ENCODE measurements at regions not wholly inside any gene's neighbourhood (a gene's known extent, or its start where the extent isn't known, plus 50 kb on each side); places are given as distances from the start of the nearest gene placed in this dataset.

DNA sequence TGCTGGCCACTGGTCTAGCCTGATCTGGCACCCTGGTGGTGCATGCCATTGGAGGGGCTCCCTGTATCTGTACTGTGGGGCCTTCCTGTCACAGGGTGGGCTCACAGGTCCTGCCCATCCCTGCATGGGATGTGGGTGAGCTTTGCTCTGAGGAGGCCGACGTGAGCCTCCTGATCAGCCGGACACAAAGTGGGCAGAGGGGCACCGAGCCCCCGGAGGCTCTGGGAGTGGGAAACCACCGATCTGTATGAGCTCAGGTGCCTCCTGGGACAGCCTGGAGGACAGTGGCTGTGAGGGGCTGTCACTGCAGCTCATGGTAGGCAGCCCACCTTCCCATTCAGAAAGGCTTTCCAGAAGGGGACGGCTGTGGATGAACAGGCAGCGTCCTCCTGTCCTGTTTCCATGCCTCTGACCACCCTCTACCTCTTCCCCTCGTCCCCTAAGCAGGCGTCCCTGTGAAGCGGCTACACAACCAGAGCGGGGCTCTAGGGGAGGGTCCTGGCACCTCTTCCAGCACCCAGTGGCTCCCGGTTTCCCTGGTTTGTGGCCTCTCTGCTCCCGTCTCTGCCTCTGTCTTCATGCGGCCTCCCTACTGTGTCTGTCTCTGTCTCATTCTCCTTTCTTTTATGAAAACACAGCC is 112.5 kb upstream of the OTOS start:
- TF ChIP-seq, protein P1, sequence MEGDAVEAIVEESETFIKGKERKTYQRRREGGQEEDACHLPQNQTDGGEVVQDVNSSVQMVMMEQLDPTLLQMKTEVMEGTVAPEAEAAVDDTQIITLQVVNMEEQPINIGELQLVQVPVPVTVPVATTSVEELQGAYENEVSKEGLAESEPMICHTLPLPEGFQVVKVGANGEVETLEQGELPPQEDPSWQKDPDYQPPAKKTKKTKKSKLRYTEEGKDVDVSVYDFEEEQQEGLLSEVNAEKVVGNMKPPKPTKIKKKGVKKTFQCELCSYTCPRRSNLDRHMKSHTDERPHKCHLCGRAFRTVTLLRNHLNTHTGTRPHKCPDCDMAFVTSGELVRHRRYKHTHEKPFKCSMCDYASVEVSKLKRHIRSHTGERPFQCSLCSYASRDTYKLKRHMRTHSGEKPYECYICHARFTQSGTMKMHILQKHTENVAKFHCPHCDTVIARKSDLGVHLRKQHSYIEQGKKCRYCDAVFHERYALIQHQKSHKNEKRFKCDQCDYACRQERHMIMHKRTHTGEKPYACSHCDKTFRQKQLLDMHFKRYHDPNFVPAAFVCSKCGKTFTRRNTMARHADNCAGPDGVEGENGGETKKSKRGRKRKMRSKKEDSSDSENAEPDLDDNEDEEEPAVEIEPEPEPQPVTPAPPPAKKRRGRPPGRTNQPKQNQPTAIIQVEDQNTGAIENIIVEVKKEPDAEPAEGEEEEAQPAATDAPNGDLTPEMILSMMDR (IDR thresholded peaks at IDR 0.05; ENCODE audit: insufficient read depth, low read depth, low read length): no peak
- no peak for TF ChIP-seq EZH2 (IDR thresholded peaks at IDR 0.05; ENCODE audit: insufficient read depth, low read length)

All from astrocyte (in vitro differentiated cells and primary cell).